ENCODE measurements at regions not wholly inside any gene's neighbourhood (a gene's known extent, or its start where the extent isn't known, plus 50 kb on each side); places are given as distances from the start of the nearest gene placed in this dataset.

DNA sequence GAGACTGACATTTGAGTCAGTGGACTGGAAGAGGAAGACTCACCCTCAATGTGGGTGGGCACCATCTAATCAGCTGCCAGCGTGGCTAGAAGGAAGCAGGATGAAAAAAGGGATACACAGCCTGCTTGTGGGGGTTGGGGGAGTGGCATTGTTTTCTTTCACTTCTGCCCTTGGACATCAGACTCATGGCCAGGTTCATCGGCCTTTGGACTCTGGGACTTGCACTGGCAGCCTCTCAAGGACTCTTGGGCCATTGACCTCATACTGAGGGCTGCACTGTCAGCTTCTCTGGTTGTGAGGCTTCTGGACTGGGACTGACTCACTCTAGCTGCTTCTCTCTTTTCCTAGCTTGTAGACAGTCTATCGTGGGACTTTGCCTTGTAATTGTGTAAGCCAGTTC, 374.9 kb downstream of the TLE1 start:
- no peak for DNase-seq (ENCODE audit: low spot score)
- H3K36me3 ChIP-seq: no peaks in the 10 kb centered on the region
- Mint-ChIP-seq H3K27me3 (ENCODE audit: insufficient read depth, low read depth) (peaks cover under 1% of the 10 kb centered on the region), H3K4me1 (no peaks in the 10 kb centered on the region), H3K4me3 (no peak overlapping the region), H3K27ac (no peak overlapping the region), H3K36me3 (no peaks in the 10 kb centered on the region), H3K9me3 (peaks cover 25% of the 10 kb centered on the region)
- no peak overlapping the region for H2AFZ ChIP-seq (replicated peaks)
- no peaks in the 10 kb centered on the region for H3K79me2 ChIP-seq (ENCODE audit: low read depth)
- no peaks in the 10 kb centered on the region for H3F3A ChIP-seq (ENCODE audit: low read depth)
- no peak overlapping the region for H3K4me2 ChIP-seq
- no peaks in the 10 kb centered on the region for H4K20me1 ChIP-seq (ENCODE audit: low read depth)
- H3K27ac ChIP-seq: no peak overlapping the region
- no peaks in the 10 kb centered on the region for H3K4me1 ChIP-seq
- no peak overlapping the region for H3K9ac ChIP-seq
- no peaks in the 10 kb centered on the region for H3K27me3 ChIP-seq
- TF ChIP-seq, protein P1, sequence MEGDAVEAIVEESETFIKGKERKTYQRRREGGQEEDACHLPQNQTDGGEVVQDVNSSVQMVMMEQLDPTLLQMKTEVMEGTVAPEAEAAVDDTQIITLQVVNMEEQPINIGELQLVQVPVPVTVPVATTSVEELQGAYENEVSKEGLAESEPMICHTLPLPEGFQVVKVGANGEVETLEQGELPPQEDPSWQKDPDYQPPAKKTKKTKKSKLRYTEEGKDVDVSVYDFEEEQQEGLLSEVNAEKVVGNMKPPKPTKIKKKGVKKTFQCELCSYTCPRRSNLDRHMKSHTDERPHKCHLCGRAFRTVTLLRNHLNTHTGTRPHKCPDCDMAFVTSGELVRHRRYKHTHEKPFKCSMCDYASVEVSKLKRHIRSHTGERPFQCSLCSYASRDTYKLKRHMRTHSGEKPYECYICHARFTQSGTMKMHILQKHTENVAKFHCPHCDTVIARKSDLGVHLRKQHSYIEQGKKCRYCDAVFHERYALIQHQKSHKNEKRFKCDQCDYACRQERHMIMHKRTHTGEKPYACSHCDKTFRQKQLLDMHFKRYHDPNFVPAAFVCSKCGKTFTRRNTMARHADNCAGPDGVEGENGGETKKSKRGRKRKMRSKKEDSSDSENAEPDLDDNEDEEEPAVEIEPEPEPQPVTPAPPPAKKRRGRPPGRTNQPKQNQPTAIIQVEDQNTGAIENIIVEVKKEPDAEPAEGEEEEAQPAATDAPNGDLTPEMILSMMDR (IDR thresholded peaks at IDR 0.05): no peak
- TF ChIP-seq EZH2phosphoT487 (IDR thresholded peaks at IDR 0.05) (no peak), EZH2 (IDR thresholded peaks at IDR 0.05) (no peak)
- no peaks in the 10 kb centered on the region for H3K9me3 ChIP-seq (ENCODE audit: low read depth)
- no peak overlapping the region for H3K4me3 ChIP-seq

DNA sequence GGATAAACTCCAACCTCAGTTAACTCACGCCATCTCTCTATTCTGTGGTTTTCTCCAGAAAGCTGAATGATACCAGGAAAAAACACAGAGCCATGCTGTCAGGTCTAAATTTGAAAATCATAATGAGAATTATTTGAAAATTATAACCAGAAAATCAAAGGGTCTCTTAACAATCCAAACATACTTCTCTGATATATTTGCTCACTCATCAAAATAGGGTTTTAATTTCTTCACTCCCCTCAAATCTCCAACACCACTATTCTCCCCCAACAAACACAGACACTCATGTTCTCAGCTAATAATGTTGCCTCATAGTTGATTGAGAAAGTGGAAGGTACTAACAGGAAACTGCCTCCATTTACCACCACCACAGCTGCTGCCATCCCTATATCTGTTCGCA, 375.5 kb downstream of the TLE1 start:
- Histone ChIP-seq H3F3A (ENCODE audit: low read depth) (no peaks in the 10 kb centered on the region), H3K27me3 (no peaks in the 10 kb centered on the region), H3K36me3 (no peaks in the 10 kb centered on the region), H3K79me2 (ENCODE audit: low read depth) (no peaks in the 10 kb centered on the region), H3K4me2 (no peak overlapping the region), H3K27ac (no peak overlapping the region), H2AFZ (replicated peaks) (no peak overlapping the region), H3K4me1 (no peaks in the 10 kb centered on the region), H4K20me1 (ENCODE audit: low read depth) (no peaks in the 10 kb centered on the region), H3K9me3 (ENCODE audit: low read depth) (no peaks in the 10 kb centered on the region), H3K9ac (no peak overlapping the region), H3K4me3 (no peak overlapping the region)
- Mint-ChIP-seq H3K9me3 (peaks cover 24% of the 10 kb centered on the region), H3K27me3 (ENCODE audit: insufficient read depth, low read depth) (no peaks in the 10 kb centered on the region), H3K4me3 (no peak overlapping the region), H3K36me3 (no peaks in the 10 kb centered on the region), H3K27ac (no peak overlapping the region), H3K4me1 (no peaks in the 10 kb centered on the region)
- no peak for DNase-seq (ENCODE audit: low spot score)
- TF ChIP-seq EZH2phosphoT487 (IDR thresholded peaks at IDR 0.05) (no peak), EZH2 (IDR thresholded peaks at IDR 0.05) (no peak)
- TF ChIP-seq, protein P1 (IDR thresholded peaks at IDR 0.05): no peak

DNA sequence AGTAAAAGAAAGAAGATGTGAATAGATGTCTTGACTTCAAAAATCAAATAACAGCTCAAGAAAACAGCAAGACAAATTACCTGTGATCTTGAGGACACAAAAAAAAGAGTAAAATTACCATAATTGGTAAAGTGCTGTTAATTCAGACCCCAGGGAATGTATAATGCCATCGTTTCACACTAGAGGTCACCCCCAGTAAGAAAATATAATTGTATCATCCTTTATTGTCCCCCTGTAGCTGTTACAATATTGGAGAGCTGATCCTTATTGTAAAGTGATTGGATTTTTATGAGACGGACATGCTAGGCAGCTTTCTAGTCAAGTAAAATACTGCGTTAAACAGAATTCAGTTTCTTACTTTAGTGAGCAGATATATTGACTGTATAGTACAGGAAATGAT, 377.0 kb downstream of the TLE1 start:
- H3K79me2 ChIP-seq (ENCODE audit: low read depth): no peaks in the 10 kb centered on the region
- no peaks in the 10 kb centered on the region for H3K4me1 ChIP-seq
- no peak for DNase-seq (ENCODE audit: low spot score)
- H3F3A ChIP-seq (ENCODE audit: low read depth): no peaks in the 10 kb centered on the region
- no peaks in the 10 kb centered on the region for H3K27me3 ChIP-seq
- no peak overlapping the region for H3K27ac ChIP-seq
- H3K36me3 ChIP-seq: no peaks in the 10 kb centered on the region
- no peak overlapping the region for H2AFZ ChIP-seq (replicated peaks)
- Mint-ChIP-seq H3K36me3 (peaks cover 2% of the 10 kb centered on the region), H3K9me3 (peaks cover 22% of the 10 kb centered on the region), H3K27me3 (ENCODE audit: insufficient read depth, low read depth) (no peaks in the 10 kb centered on the region), H3K27ac (no peak overlapping the region), H3K4me3 (no peak overlapping the region), H3K4me1 (no peaks in the 10 kb centered on the region)
- H3K9me3 ChIP-seq (ENCODE audit: low read depth): no peaks in the 10 kb centered on the region
- H4K20me1 ChIP-seq (ENCODE audit: low read depth): no peaks in the 10 kb centered on the region
- H3K4me3 ChIP-seq: no peak overlapping the region
- no peak overlapping the region for H3K4me2 ChIP-seq
- no peak overlapping the region for H3K9ac ChIP-seq
- TF ChIP-seq EZH2 (IDR thresholded peaks at IDR 0.05): no peak
- TF ChIP-seq EZH2phosphoT487 (IDR thresholded peaks at IDR 0.05): no peak
- TF ChIP-seq, protein P1 (IDR thresholded peaks at IDR 0.05): no peak

All from neural progenitor cell (in vitro differentiated cells).